ENCODE measurements at regions not wholly inside any gene's neighbourhood (a gene's known extent, or its start where the extent isn't known, plus 50 kb on each side); places are given as distances from the start of the nearest gene placed in this dataset.
"Not testable (repeated sequence)": the region's sequence is repeated elsewhere in the genome, so short reads cannot be mapped to it uniquely, and the experiment has no call there.

DNA sequence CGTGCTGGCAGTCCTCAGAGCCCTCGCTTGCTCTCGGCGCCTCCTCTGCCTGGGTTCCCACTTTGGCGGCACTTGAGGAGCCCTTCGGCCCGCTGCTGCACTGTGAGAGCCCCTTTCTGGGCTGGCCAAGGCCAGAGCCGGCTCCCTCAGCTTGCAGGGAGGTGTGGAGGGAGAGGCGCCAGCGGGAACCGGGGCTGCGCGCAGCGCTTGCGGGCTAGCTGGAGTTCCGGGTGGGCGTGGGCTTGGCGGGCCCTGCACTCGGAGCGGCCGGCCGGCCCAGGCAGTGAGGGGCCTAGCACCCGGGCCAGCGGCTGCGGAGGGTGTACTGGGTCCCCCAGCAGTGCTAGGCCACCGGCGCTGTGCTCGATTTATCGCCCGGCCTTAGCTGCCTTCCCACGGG, 124.1 kb upstream of the NT5E start:
- DNase-seq (ENCODE audit: low spot score in 2 of 2); H3K9me3 Mint-ChIP-seq; H3K27ac Mint-ChIP-seq; H3K4me1 Mint-ChIP-seq; H3K36me3 Mint-ChIP-seq; ATAC-seq; H3K4me3 Mint-ChIP-seq: not testable (repeated sequence)

DNA sequence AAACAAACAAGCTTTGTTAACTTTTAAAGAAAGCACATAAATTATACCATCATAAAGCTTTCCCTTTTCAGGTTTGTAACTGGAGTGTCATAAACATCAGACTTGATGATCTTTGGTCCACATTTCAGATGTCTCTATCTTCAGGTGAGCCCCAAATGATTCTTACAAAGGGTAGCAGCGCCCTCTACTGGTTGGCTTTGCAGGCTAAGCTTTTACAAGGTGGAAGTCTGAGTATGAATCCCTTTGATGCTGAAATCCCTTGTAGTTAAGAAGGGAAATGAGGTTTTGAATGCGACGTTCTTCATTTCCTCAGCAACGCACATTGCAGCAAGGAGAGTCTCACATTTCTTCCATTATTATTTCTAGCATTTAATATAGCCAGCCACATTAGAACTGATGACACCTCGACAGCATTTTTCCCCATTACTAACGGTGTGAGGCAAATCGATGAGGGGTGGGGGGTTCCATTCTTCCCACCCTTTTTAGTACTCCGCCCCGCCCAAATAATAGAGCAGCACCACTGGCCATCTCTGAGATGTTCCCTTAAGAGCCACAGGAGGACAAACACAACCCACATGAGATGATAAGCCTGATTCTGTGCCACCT, 126.3 kb upstream of the NT5E start:
- Mint-ChIP-seq H3K4me3 (no peak overlapping the region), H3K4me1 (no peaks in the 10 kb centered on the region), H3K27ac (no peak overlapping the region), H3K9me3 (no peaks in the 10 kb centered on the region), H3K36me3 (no peaks in the 10 kb centered on the region)
- peak; percentile 62 to 84 for DNase-seq (ENCODE audit: low spot score in 2 of 2)
- peak; percentile 65 for ATAC-seq

DNA sequence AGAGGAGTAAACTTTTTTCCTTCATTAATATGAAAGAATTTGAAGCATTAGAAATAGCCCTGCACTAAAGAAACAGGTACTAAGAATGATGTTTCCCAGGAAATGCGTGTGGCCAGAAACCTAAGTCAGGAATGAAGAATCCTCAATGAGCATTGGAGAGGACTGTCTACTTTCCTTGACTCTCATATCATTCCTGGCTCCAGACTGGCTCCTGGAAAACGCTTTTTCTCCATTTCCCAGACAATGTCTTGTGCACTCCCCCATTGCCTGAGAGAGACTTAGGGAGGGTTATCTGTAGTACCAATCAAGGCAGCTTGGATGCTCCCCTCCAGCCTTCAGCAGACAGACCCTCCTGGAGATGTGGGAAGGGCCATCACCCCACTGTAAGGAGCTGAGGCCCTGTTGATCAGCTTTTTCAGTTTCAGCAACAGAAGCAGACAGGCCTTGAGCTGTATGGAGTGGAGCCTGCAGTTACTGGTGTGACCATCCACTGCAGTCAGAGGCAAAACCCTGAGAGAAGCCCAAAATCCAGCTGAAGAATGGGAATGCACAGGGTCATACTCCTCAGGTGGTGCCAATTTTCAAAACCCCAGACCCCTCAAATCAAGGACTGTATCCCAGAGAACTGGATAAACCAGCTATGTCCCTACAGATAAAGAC, 127.3 kb upstream of the NT5E start:
- DNase-seq (ENCODE audit: low spot score in 2 of 2) (no peak), ATAC-seq (no peak)
- Mint-ChIP-seq H3K27ac (no peak overlapping the region), H3K36me3 (no peaks in the 10 kb centered on the region), H3K9me3 (no peaks in the 10 kb centered on the region), H3K4me3 (no peak overlapping the region), H3K4me1 (no peaks in the 10 kb centered on the region)

DNA sequence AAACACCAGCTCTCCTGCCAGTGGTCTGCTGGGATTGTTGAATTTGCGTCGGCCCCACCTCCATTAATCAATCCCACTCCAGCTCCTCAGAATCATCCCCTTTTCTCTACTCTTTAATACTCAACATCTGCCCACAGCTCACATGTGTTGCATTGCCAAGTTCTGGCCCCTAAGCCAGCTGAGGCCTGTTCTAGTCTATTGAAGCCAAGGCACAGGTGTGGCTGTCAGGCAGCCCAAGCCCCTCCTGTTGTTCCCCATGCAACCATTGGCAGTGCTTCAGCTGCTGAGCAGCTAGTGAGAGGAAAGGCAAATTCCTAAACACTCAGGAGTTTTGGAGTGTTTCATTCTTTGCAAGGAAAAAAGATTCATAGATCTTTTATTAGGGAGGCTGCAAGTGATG, 128.0 kb upstream of the NT5E start:
- ATAC-seq (no peak), DNase-seq (ENCODE audit: low spot score in 2 of 2) (no peak)
- Mint-ChIP-seq H3K4me3 (no peak overlapping the region), H3K9me3 (no peaks in the 10 kb centered on the region), H3K36me3 (no peaks in the 10 kb centered on the region), H3K27ac (no peak overlapping the region), H3K4me1 (no peaks in the 10 kb centered on the region)

DNA sequence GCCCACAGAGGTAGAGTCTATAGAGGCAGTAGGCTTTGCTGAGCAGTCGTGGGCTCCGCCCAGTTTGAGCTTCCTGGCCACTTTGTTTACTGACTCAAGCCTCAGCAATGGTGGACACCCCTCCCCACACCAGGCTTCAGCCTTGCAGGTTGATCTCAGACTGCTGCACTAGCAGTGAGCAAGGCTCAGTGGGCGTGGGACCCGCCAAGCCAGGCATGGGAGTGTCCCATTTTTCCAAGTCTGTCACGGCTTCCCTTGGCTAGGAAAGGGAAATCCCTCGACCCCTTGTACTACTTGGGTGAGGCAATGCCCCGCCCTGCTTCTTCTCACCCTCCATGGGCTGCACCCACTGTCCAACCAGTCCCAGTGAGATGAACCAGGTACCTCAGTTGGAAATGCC, 135.3 kb upstream of the NT5E start:
- DNase-seq (ENCODE audit: low spot score in 2 of 2) = no peak
- ATAC-seq = no peak
- Mint-ChIP-seq H3K36me3 (no peaks in the 10 kb centered on the region), H3K4me3 (no peak overlapping the region), H3K27ac (no peak overlapping the region), H3K4me1 (no peaks in the 10 kb centered on the region), H3K9me3 (no peaks in the 10 kb centered on the region)

DNA sequence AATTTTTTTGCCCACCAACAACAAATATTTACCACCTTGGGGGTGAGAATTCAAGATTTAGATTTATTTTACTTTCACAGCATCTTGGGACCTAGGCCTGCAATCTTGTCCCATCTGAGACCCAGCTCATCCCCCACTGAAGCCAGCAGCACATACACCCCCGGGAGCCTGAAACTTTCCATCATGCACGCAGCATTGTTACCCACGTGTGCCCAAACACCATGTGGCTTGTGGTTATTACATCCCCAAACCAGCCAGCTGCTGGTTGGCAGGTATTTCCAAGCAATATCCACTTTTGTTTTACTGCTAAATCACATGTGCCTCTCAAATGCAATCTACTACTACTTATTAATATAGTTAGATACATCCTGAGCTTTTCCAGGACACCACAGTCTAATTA, 149.3 kb upstream of the NT5E start:
- no peak for ATAC-seq
- Mint-ChIP-seq H3K27ac (no peak overlapping the region), H3K4me3 (no peak overlapping the region), H3K4me1 (no peaks in the 10 kb centered on the region), H3K9me3 (no peaks in the 10 kb centered on the region), H3K36me3 (no peaks in the 10 kb centered on the region)
- no peak for DNase-seq (ENCODE audit: low spot score in 2 of 2)

DNA sequence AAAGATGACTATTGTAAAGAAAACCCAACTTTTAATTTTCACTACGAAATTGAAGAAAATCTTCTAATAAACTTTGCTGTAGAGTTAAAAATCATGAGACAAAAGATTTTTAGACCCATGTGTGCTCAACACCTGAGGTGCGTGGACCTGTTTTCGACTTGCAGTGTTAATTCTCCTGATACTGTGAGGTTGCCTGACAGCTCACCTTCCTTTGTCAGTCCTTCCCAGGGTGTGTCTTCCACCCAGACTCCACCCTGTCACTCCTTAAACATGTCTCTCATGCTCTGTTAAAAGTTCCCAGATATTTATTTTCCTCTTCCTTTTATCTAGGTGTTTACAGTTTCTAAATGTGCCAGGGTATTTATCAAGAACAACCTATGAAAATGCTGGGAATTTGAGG, 151.3 kb upstream of the NT5E start:
- Mint-ChIP-seq H3K36me3 (no peaks in the 10 kb centered on the region), H3K27ac (no peak overlapping the region)
- ATAC-seq = no peak

DNA sequence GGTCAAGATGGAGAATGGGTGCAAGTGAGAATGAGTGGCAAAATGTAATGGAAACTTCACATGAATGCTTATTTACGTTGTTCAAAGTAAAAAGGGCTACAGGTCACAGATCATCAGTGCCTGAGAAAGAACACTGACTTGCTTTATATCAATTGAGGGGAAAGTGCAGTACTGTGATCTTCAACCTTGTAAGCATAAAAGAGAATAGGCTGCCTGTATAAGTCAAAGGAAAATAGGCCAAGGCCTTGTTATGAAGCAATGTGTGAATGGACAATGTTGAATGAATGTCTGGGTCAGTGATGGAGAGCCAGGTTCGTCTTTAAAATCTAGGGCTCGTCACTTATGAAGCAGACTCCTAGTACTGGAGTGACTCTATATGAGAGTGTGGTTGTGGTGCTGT, 158.6 kb upstream of the NT5E start:
- Mint-ChIP-seq H3K27ac (no peak overlapping the region), H3K4me3 (no peak overlapping the region), H3K4me1 (no peaks in the 10 kb centered on the region), H3K36me3 (no peaks in the 10 kb centered on the region), H3K9me3 (peaks cover 4% of the 10 kb centered on the region)
- DNase-seq (ENCODE audit: low spot score in 2 of 2) (no peak), ATAC-seq (no peak)

More for the DNA sequence above, 151.3 kb upstream of the NT5E start:
- Mint-ChIP-seq H3K4me3 (no peak overlapping the region), H3K4me1 (no peaks in the 10 kb centered on the region), H3K9me3 (no peaks in the 10 kb centered on the region)
- DNase-seq (ENCODE audit: low spot score in 2 of 2) = no peak

DNA sequence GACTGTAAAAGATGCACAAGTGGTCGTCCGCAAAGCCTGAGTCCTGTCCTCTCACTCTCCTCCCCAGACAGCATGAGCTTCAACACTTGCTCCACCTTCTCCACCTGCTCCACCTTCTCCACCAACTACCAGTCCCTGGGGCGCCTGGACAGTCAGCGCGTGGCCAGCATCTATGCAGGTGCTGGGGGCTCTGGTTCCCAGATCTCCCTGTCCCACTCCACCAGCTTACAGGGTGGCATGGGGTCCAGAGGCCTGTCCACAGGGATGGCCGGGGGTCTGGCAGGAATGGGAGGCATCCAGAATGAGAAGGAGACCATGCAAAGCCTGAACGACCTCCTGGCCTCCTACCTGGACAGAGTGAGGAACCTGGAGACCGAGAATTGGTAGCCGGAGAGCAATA, 162.2 kb upstream of the NT5E start:
- DNase-seq (ENCODE audit: low spot score in 2 of 2) (no peak), ATAC-seq (no peak)
- Mint-ChIP-seq H3K36me3 (no peaks in the 10 kb centered on the region), H3K4me1 (no peaks in the 10 kb centered on the region), H3K9me3 (peaks cover 6% of the 10 kb centered on the region), H3K4me3 (no peak overlapping the region), H3K27ac (no peak overlapping the region)

DNA sequence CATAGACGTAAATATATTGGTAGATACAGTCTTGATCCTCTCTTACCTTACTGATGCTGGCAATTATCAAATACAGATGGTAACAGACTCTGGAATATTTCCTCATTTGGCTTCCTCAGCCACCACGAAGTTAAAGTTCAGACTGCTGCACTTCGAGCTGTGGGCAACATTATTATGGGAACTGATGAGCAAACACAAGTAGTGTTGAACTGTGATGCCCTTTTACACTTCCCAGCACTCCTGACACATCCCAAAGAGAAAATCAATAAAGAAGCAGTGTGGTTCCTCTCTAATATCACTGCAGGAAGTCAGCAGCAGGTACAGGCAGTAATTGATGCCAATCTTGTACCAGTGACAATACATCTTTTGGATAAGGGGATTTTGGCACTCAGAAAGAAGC, 162.7 kb upstream of the NT5E start:
- no peak overlapping the region for H3K4me3 Mint-ChIP-seq
- DNase-seq (ENCODE audit: low spot score in 2 of 2) (no peak), ATAC-seq (no peak)
- H3K36me3 Mint-ChIP-seq = no peaks in the 10 kb centered on the region
- H3K27ac Mint-ChIP-seq = no peak overlapping the region
- H3K9me3 Mint-ChIP-seq = peaks cover 6% of the 10 kb centered on the region
- H3K4me1 Mint-ChIP-seq = no peaks in the 10 kb centered on the region

DNA sequence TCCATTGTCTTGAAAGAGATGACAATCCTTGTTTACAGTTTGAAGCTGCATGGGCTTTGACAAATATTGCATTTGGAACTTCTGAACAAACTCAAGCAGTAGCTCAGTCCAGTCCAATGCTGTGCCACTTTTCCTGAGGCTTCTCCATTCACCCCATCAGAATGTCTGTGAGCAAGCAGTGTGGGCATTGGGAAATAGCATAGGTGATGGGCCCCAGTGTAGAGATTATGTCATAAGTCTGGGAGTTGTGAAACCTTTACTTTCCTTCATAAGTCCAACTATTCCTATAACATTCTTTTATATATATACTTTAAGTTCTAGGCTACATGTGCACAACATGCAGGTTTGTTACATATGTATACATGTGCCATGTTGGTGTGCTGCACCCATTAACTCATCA, 163.4 kb upstream of the NT5E start:
- H3K27ac Mint-ChIP-seq; H3K4me3 Mint-ChIP-seq; H3K9me3 Mint-ChIP-seq; H3K4me1 Mint-ChIP-seq; ATAC-seq; H3K36me3 Mint-ChIP-seq; DNase-seq (ENCODE audit: low spot score in 2 of 2): not testable (repeated sequence)

DNA sequence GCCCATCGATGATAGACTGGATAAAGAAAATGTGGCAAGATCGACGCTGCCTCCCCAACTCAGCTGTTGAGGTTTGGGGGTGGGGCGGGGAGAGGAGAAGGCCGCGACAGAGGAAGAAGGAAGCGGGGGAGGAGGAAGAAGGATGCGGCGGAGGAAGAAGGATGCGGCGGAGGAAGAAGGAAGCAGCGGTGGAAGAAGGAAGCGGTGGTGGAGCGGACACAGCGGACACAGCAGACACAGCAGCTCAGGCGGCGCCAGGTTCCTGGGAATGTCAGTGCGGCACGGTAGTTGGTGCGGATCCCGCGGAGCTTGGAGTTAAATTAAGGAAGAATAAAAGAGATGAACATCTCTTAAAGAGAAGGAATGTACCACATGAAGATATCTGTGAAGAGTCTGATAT, 163.9 kb upstream of the NT5E start:
- no peak for DNase-seq (ENCODE audit: low spot score in 2 of 2)
- H3K4me1 Mint-ChIP-seq = no peaks in the 10 kb centered on the region
- no peak overlapping the region for H3K27ac Mint-ChIP-seq
- peaks cover 6% of the 10 kb centered on the region for H3K9me3 Mint-ChIP-seq
- ATAC-seq = no peak
- no peak overlapping the region for H3K4me3 Mint-ChIP-seq
- H3K36me3 Mint-ChIP-seq = no peaks in the 10 kb centered on the region

DNA sequence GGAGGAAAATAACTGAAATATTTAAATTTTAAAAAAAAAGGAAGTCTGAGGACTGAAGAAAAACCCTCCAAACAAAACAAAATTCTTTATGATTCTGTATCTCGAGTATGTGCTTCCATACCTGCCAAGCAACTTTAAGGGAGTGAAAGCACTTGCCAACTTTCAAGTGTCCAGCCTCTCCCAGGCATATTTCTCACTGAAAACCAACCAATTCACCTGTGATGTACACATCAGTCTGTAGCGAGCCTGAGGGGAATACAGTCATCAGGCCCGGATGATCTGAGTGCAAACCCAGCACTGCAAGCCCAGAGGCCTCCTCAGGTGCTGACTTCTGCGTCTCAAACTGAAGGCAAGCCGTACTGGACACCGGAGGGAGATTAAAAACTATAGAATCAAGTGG, 164.8 kb upstream of the NT5E start:
- no peak for DNase-seq (ENCODE audit: low spot score in 2 of 2)
- H3K9me3 Mint-ChIP-seq = peaks cover 6% of the 10 kb centered on the region
- no peak for ATAC-seq
- no peak overlapping the region for H3K27ac Mint-ChIP-seq
- no peaks in the 10 kb centered on the region for H3K4me1 Mint-ChIP-seq
- H3K36me3 Mint-ChIP-seq = no peaks in the 10 kb centered on the region
- H3K4me3 Mint-ChIP-seq = no peak overlapping the region

DNA sequence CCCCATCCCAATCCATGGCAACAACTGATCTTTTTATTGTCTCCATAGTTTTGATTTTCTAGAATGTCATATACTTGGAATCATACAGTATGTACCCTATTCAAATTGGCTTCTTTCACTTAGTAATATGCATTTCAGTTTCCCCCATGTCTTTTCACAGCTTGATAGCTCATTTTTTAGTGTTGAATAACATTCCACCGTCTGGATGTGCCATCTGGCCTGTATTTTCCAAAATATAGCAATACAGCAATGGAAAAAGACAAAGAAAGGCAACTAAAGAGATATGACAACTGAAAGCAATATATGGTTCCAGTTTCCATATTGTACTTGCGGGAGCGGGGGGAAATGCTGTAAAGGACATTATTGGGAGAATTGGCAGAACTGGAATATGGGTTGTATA, 166.4 kb upstream of the NT5E start:
- ATAC-seq = no peak
- H3K27ac Mint-ChIP-seq = no peak overlapping the region
- peaks cover 6% of the 10 kb centered on the region for H3K9me3 Mint-ChIP-seq
- no peaks in the 10 kb centered on the region for H3K36me3 Mint-ChIP-seq
- H3K4me1 Mint-ChIP-seq = no peaks in the 10 kb centered on the region
- no peak overlapping the region for H3K4me3 Mint-ChIP-seq
- DNase-seq (ENCODE audit: low spot score in 2 of 2) = no peak

DNA sequence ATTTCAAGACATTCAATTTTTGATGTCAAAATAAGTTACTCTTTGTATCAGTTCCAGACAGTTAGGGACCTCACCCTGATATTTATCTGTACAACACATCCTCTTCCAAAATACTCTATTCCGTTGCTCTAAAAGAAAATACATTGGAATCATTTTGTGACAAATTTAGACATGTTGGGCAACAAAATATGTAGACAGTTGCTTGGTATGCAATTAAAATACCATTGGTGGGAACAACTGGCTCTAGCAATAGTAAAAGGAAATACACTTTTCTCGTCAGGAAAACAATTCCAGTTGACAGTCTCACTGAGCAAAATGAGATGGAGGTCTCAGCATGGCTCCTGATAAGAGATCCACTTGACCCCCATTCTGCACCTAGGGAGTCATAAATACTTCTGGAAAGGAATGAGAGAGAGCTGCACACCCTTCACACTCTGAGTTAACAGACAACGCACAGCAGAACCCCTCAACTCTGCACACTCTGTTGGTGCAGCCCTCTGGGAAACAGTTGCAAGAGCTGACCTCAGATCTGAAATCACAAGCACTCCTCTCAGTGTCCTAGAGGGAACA, 171.3 kb upstream of the NT5E start:
- Mint-ChIP-seq H3K9me3 (peaks cover 6% of the 10 kb centered on the region), H3K36me3 (no peaks in the 10 kb centered on the region), H3K4me1 (no peaks in the 10 kb centered on the region), H3K4me3 (no peak overlapping the region), H3K27ac (no peak overlapping the region)
- ATAC-seq (no peak), DNase-seq (ENCODE audit: low spot score in 2 of 2) (no peak)

DNA sequence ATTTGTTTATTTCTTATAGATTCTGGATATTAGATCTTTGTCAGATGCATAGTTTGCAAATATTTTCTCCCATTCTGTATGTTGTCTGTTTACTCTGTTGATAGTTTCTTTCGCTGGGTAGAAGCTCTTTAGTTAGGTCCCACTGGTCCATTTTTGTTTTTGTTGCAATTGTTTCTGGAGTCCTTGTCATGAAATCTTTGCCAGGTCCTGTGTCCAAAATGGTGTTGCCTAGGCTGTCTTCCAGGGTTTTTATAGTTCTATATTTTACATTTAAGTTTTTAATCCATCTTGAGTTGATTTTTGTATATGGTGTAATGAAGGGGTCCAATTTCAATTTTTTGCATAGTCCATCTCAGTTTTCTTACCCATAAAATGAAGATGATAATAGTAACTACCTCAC, 173.9 kb upstream of the NT5E start:
- H3K4me3 Mint-ChIP-seq; H3K4me1 Mint-ChIP-seq; H3K9me3 Mint-ChIP-seq; H3K27ac Mint-ChIP-seq; H3K36me3 Mint-ChIP-seq; ATAC-seq; DNase-seq (ENCODE audit: low spot score in 2 of 2): not testable (repeated sequence)
